Ishikawa (cell line): ENCODE measurements at regions not wholly inside any gene's neighbourhood (a gene's known extent, or its start where the extent isn't known, plus 50 kb on each side); places are given as distances from the start of the nearest gene placed in this dataset.

Experiments used
- CEBPB ChIP-seq: IDR thresholded peaks from 2 replicates; pipeline ENCODE4 v1.6.1; 2012
- CREB1 ChIP-seq: IDR thresholded peaks from 2 replicates; pipeline ENCODE4 v1.6.1; 2012; ENCODE audit warnings: low read depth
- EGR1 ChIP-seq: IDR thresholded peaks from 2 replicates; pipeline ENCODE4 v1.6.1; 2012
- EP300 ChIP-seq: IDR thresholded peaks from 2 replicates; pipeline ENCODE4 v1.6.1; 2012; ENCODE audit warnings: borderline replicate concordance
- FOXM1 ChIP-seq: IDR thresholded peaks from 2 replicates; pipeline ENCODE4 v1.6.1; 2012; ENCODE audit warnings: low read depth, borderline replicate concordance
- MAX ChIP-seq: IDR thresholded peaks from 2 replicates; pipeline ENCODE4 v1.6.1; 2012
- NFIC ChIP-seq: IDR thresholded peaks from 2 replicates; pipeline ENCODE4 v1.6.1; 2012
- RAD21 ChIP-seq: IDR thresholded peaks from 2 replicates; pipeline ENCODE4 v1.6.1; 2012; ENCODE audit warnings: low read depth
- REST ChIP-seq: IDR thresholded peaks from 2 replicates; pipeline ENCODE4 v1.6.1; 2012; ENCODE audit warnings: low read depth, mild to moderate bottlenecking
- TAF1 ChIP-seq: IDR thresholded peaks from 2 replicates; pipeline ENCODE4 v1.6.1; 2012; ENCODE audit warnings: low read depth, mild to moderate bottlenecking
- TCF12 ChIP-seq: IDR thresholded peaks from 2 replicates; pipeline ENCODE4 v1.6.1; 2012; ENCODE audit warnings: low read depth
- TEAD4 ChIP-seq: IDR thresholded peaks from 2 replicates; pipeline ENCODE4 v1.6.1; 2012
- USF1 ChIP-seq: IDR thresholded peaks from 2 replicates; pipeline ENCODE4 v1.6.1; 2012
- YY1 ChIP-seq: IDR thresholded peaks from 2 replicates; pipeline ENCODE4 v1.6.1; 2012; ENCODE audit warnings: low read depth
- ZBTB7A ChIP-seq: IDR thresholded peaks from 2 replicates; pipeline ENCODE4 v1.6.1; 2012; ENCODE audit warnings: low read depth

GRCh38 chr11:87539596-87539995 lies 501.9 kb downstream of the TMEM135 start:
- TF ChIP-seq EP300 (no peak), REST (no peak), TAF1 (no peak), NFIC (no peak), YY1 (no peak), USF1 (no peak), CEBPB (no peak), CREB1 (no peak), EGR1 (no peak), TEAD4 (no peak), FOXM1 (no peak), MAX (no peak), ZBTB7A (no peak), RAD21 (no peak), TCF12 (no peak)

GRCh38 chr11:87536565-87536964 lies 498.8 kb downstream of the TMEM135 start:
- TF ChIP-seq EGR1 (no peak), EP300 (no peak), RAD21 (no peak), CEBPB (no peak), TAF1 (no peak), MAX (no peak), YY1 (no peak), USF1 (no peak), FOXM1 (no peak), CREB1 (no peak), ZBTB7A (no peak), NFIC (no peak), TEAD4 (no peak), REST (no peak), TCF12 (no peak)

GRCh38 chr11:87536016-87536415 lies 498.3 kb downstream of the TMEM135 start:
- no peak for TF ChIP-seq CEBPB
- TF ChIP-seq USF1 = no peak
- no peak for TF ChIP-seq FOXM1
- TF ChIP-seq RAD21 = no peak
- no peak for TF ChIP-seq TAF1
- no peak for TF ChIP-seq YY1
- TF ChIP-seq EGR1 = no peak
- no peak for TF ChIP-seq TCF12
- TF ChIP-seq TEAD4 = no peak

GRCh38 chr11:87535513-87535912 lies 497.8 kb downstream of the TMEM135 start:
- TF ChIP-seq ZBTB7A (no peak), CREB1 (no peak), TCF12 (no peak), EP300 (no peak), FOXM1 (no peak), EGR1 (no peak), RAD21 (no peak), MAX (no peak), TAF1 (no peak)

- TF ChIP-seq ZBTB7A = no peak
- TF ChIP-seq REST = no peak
- TF ChIP-seq YY1 = no peak
- no peak for TF ChIP-seq TEAD4
These were observed 491.8 kb downstream of the TMEM135 start for GRCh38 chr11:87529486-87529885.
